GM23338 (cell line): ENCODE measurements at regions not wholly inside any gene's neighbourhood (a gene's known extent, or its start where the extent isn't known, plus 50 kb on each side); places are given as distances from the start of the nearest gene placed in this dataset.

Experiments used
- CTCF ChIP-seq, 2 experiments: fragments of 200-600 bp in 1 of 2; sonication (generic) in 1 of 2; conservative IDR thresholded peaks; 2 replicates each; pipeline versions ENCODE4 v1.5.1 to v1.6.1; 2016 to 2017; ENCODE audit warnings: antibody characterized with exemption in 2 of 2, low read depth in 2 of 2, mild to moderate bottlenecking in 2 of 2, moderate library complexity in 1 of 2
- STAT1 ChIP-seq: IDR thresholded peaks from one replicate; pipeline ENCODE4 v1.6.1; 2016; ENCODE audit warnings: antibody characterized with exemption; ENCODE audit not compliant: unreplicated experiment

- TF ChIP-seq CTCF (conservative IDR thresholded peaks at IDR 0.05; ENCODE audit: low read depth in 2 of 2): no peak
- no peak for TF ChIP-seq STAT1
Observed at GRCh38 chr5:96159043-96159442, 197.4 kb upstream of the ELL2 start.
